ENCODE measurements at regions not wholly inside any gene's neighbourhood (a gene's known extent, or its start where the extent isn't known, plus 50 kb on each side); places are given as distances from the start of the nearest gene placed in this dataset.

DNA sequence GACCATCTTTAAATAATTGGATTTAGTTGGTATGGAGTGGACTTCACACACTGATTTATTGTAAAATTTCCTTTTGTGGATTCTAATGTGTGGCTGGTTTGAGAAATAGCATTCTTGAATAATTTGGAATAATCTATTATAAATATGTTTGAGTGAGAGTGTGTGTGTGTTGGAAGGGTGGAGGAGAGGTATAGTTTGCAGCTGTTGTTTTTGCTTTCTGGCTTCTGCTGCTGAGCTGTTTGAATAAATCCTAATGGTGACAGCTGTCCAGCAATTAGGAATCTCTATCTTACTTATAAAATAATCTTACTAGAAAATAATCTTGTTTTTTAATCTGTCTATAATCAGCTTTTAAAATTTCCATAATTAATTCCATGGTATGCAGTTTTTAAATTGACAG, 1283.0 kb upstream of the CDH2 start:
- H3K27ac ChIP-seq = no peak overlapping the region
- H3K4me2 ChIP-seq = no peak overlapping the region
- no peak overlapping the region for H3K4me3 ChIP-seq
- POLR2A ChIA-PET = no interaction called here
- no peaks in the 10 kb centered on the region for H3K4me1 ChIP-seq
- H3K9me3 ChIP-seq = no peaks in the 10 kb centered on the region
- TF ChIP-seq SREBF2 (IDR thresholded peaks at IDR 0.05) (no peak), HDAC2 (IDR thresholded peaks at IDR 0.05) (no peak), HEYL (CRISPR knock-in tag; IDR thresholded peaks at IDR 0.05) (no peak), NR3C1 (IDR thresholded peaks at IDR 0.05) (no peak), CBX8 (IDR thresholded peaks at IDR 0.05) (no peak), KDM1A (IDR thresholded peaks at IDR 0.05; ENCODE audit: low read depth) (no peak), HOXB13 (CRISPR knock-in tag; IDR thresholded peaks at IDR 0.05; ENCODE audit: low read depth) (no peak), MYC (IDR thresholded peaks at IDR 0.05; ENCODE audit: borderline replicate concordance, low read length) (no peak), EHF (CRISPR knock-in tag; IDR thresholded peaks at IDR 0.05) (no peak), POLR2AphosphoS2 (conservative IDR thresholded peaks at IDR 0.05; ENCODE audit: low read length) (no peak), CEBPB (IDR thresholded peaks at IDR 0.05) (no peak), EHMT2 (IDR thresholded peaks at IDR 0.05; ENCODE audit: low read depth) (no peak), JUNB (IDR thresholded peaks at IDR 0.05) (no peak), FOXS1 (CRISPR knock-in tag; IDR thresholded peaks at IDR 0.05) (no peak), CBX2 (IDR thresholded peaks at IDR 0.05; ENCODE audit: borderline replicate concordance, low read depth) (no peak)
- TF ChIP-seq, protein P1, sequence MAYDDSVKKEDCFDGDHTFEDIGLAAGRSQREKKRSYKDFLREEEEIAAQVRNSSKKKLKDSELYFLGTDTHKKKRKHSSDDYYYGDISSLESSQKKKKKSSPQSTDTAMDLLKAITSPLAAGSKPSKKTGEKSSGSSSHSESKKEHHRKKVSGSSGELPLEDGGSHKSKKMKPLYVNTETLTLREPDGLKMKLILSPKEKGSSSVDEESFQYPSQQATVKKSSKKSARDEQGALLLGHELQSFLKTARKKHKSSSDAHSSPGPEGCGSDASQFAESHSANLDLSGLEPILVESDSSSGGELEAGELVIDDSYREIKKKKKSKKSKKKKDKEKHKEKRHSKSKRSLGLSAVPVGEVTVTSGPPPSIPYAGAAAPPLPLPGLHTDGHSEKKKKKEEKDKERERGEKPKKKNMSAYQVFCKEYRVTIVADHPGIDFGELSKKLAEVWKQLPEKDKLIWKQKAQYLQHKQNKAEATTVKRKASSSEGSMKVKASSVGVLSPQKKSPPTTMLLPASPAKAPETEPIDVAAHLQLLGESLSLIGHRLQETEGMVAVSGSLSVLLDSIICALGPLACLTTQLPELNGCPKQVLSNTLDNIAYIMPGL (CRISPR knock-in tag; IDR thresholded peaks at IDR 0.05; ENCODE audit: borderline replicate concordance) = no peak
- TF ChIP-seq, protein P2, sequence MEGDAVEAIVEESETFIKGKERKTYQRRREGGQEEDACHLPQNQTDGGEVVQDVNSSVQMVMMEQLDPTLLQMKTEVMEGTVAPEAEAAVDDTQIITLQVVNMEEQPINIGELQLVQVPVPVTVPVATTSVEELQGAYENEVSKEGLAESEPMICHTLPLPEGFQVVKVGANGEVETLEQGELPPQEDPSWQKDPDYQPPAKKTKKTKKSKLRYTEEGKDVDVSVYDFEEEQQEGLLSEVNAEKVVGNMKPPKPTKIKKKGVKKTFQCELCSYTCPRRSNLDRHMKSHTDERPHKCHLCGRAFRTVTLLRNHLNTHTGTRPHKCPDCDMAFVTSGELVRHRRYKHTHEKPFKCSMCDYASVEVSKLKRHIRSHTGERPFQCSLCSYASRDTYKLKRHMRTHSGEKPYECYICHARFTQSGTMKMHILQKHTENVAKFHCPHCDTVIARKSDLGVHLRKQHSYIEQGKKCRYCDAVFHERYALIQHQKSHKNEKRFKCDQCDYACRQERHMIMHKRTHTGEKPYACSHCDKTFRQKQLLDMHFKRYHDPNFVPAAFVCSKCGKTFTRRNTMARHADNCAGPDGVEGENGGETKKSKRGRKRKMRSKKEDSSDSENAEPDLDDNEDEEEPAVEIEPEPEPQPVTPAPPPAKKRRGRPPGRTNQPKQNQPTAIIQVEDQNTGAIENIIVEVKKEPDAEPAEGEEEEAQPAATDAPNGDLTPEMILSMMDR (IDR thresholded peaks at IDR 0.05) = no peak
- TF ChIP-seq, protein P3, sequence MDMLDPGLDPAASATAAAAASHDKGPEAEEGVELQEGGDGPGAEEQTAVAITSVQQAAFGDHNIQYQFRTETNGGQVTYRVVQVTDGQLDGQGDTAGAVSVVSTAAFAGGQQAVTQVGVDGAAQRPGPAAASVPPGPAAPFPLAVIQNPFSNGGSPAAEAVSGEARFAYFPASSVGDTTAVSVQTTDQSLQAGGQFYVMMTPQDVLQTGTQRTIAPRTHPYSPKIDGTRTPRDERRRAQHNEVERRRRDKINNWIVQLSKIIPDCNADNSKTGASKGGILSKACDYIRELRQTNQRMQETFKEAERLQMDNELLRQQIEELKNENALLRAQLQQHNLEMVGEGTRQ (IDR thresholded peaks at IDR 0.05) = no peak
- TF ChIP-seq, protein P4, sequence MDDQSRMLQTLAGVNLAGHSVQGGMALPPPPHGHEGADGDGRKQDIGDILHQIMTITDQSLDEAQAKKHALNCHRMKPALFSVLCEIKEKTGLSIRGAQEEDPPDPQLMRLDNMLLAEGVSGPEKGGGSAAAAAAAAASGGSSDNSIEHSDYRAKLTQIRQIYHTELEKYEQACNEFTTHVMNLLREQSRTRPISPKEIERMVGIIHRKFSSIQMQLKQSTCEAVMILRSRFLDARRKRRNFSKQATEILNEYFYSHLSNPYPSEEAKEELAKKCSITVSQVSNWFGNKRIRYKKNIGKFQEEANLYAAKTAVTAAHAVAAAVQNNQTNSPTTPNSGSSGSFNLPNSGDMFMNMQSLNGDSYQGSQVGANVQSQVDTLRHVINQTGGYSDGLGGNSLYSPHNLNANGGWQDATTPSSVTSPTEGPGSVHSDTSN (IDR thresholded peaks at IDR 0.05) = no peak
- CTCF ChIA-PET = no interaction called here
- ATAC-seq = no peak
- DNase-seq (ENCODE audit: low read depth in 1 of 2, low spot score in 1 of 2) = no peak
- no peak for FAIRE-seq

DNA sequence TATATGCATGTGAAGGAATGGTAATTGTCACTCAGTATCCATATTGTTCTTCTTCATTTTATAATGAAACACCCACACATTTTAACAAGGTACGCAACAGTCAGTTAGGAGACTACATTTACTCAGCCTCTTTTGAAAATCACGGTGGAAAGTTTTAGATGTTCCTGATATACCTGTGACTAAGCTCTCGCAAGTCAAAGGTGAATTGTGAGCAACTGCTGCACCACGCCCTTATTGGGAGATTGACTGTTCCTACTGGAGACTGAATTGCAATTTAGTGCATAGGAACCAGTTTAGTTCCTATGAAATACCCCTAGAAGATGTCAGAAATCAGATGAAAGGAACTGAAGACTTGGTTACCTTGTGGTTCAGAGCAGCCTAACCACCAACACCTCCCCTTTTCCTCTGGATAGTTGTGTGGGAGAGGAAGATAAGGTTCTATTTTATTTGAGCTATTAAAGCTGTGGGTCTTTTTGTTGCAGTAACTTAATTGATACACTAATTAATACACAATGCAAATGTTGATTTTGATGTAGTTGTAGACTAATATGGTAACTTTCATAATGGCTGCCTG, 1280.5 kb upstream of the CDH2 start:
- H3K4me3 ChIP-seq = no peak overlapping the region
- H3K4me1 ChIP-seq = no peaks in the 10 kb centered on the region
- CTCF ChIA-PET = no interaction called here
- no peak for ATAC-seq
- FAIRE-seq = no peak
- POLR2A ChIA-PET = no interaction called here
- no peak overlapping the region for H3K27ac ChIP-seq
- TF ChIP-seq BHLHE40 (IDR thresholded peaks at IDR 0.05; ENCODE audit: low read depth, low read length) (no peak), FOSB (CRISPR knock-in tag; IDR thresholded peaks at IDR 0.05) (no peak), ZFP36 (IDR thresholded peaks at IDR 0.05; ENCODE audit: borderline replicate concordance, partially characterized antibody) (no peak)
- WGBS (ENCODE audit: missing lambda C conversion rate) = 60% methylated on average over 4 of the region's 4 CpGs
- H3K4me2 ChIP-seq = no peak overlapping the region
- H3K9me3 ChIP-seq = no peaks in the 10 kb centered on the region
- DNase-seq (ENCODE audit: low read depth in 1 of 2, low spot score in 1 of 2) = no peak
